IPS-15b (cell line): ENCODE measurements at regions not wholly inside any gene's neighbourhood (a gene's known extent, or its start where the extent isn't known, plus 50 kb on each side); places are given as distances from the start of the nearest gene placed in this dataset.

Source experiments
- H3K27me3 ChIP-seq: one replicate; pipeline ENCODE4 v1.6.1; 2013; ENCODE audit warnings: low read length; ENCODE audit not compliant: control insufficient read depth, insufficient read depth
- H3K36me3 ChIP-seq: one replicate; pipeline ENCODE4 v1.6.1; 2013; ENCODE audit warnings: low read length; ENCODE audit not compliant: control insufficient read depth, insufficient read depth
- H3K4me1 ChIP-seq: one replicate; pipeline ENCODE4 v1.6.1; 2013; ENCODE audit warnings: mild to moderate bottlenecking, low read length; ENCODE audit not compliant: control insufficient read depth, insufficient read depth
- H3K4me3 ChIP-seq: one replicate; pipeline ENCODE4 v1.5.1; 2013; ENCODE audit warnings: low read depth, low read length
- H3K9ac ChIP-seq: one replicate; pipeline ENCODE4 v1.6.1; 2013; ENCODE audit warnings: low read depth, mild to moderate bottlenecking, low read length
- H3K9me3 ChIP-seq: one replicate; pipeline ENCODE4 v1.6.1; 2013; ENCODE audit warnings: mild to moderate bottlenecking, low read length; ENCODE audit not compliant: control insufficient read depth, insufficient read depth

DNA sequence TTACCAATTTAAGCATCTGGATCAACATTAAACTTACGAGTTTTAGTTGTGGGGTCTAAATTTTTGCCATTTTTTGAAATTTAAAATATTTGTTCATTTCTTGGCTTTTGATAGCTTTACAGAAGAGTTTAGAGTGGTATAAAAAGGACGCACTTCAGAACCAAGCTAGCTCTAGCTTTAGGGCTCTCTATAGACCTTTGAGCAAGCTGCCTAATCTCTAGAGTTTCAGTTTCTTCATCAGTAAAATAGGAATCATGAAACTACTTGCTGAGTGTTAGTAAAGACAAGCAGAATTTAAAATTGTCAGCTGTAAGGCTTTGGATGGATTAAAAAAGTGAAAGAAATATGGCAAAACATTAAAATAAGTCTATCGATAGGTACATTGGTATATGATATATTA, 266.5 kb downstream of the IPMK start:
- no peak overlapping the region for H3K4me3 ChIP-seq
- no peaks in the 10 kb centered on the region for H3K9me3 ChIP-seq
- no peaks in the 10 kb centered on the region for H3K27me3 ChIP-seq
- no peak overlapping the region for H3K9ac ChIP-seq
- no peaks in the 10 kb centered on the region for H3K36me3 ChIP-seq
- H3K4me1 ChIP-seq = no peaks in the 10 kb centered on the region

DNA sequence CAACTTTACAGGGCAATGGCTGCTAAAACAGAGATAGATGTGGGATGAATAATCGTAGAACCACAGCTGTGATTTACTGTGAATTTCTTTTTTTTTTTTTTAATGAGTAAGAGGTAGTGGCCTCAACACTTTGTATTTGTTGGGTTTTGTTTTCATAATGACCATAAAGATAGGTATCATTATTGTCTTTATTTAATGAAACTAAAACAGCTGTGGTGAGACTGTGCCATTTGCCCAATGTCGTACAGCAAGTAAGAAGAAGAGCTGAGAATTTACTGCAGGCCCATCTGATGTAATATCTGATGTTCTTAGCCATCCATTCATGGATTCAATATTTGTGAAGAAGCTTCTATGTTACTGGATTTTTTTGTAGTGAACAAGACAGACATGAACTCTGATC, 271.2 kb downstream of the IPMK start:
- Histone ChIP-seq H3K9me3 (no peaks in the 10 kb centered on the region), H3K27me3 (no peaks in the 10 kb centered on the region), H3K4me3 (no peak overlapping the region), H3K36me3 (no peaks in the 10 kb centered on the region), H3K9ac (no peak overlapping the region), H3K4me1 (peaks cover 2% of the 10 kb centered on the region)

DNA sequence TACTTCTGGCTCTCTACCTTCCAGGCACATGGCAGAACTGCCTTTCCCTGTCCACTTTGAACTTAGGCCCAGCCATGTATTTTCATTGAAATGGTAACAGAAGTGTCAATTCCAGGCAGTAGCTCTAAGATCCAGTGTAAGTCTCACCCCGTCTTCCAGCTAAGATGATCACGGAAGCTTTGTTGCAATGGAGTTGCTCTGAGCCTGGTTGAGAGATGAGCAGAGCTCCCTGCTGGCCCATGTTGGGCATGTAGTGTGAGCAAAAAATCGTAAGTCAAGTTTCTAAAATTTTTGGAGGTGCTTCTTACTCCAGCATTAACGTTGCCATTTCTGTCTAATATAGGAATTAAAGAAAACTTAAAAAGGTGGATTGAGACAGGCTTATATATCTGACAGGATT, 274.4 kb downstream of the IPMK start:
- H3K27me3 ChIP-seq = no peaks in the 10 kb centered on the region
- no peaks in the 10 kb centered on the region for H3K36me3 ChIP-seq
- H3K9ac ChIP-seq = no peak overlapping the region
- no peaks in the 10 kb centered on the region for H3K9me3 ChIP-seq
- peaks cover 2% of the 10 kb centered on the region for H3K4me1 ChIP-seq
- H3K4me3 ChIP-seq = no peak overlapping the region

DNA sequence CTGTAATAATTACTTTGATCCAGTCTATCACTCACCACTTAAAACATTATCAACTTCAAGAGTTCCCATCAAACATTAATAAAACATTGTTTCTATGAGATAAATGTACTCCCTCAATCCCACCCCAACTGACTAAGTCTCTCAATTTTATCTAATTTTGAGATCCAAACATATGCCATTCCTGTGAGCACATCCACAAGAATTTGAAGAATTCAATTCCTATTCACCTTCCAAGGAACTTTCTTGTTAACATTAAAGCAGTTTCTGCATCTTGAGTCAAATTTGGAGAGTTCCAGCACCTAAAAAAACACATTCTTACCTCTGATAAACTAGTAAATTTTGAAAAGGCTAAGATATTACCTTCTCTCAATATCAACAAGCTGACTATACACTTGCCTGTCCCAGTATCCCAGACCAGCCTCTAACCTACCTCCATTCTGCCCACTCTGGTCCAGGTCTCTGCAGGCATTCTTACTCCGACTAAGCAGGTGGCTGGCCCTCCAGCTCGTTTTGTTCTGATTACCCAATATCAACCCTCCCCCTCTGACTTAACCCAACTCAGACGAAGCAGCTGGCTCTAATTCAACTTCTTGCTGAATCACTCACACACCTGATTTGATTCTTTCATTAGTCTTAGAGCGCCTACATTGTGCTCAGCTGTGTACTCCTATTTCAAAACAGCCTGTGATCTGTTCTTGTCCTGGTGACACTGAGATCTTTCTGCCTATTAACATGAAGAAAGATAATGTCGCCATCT, 275.2 kb downstream of the IPMK start:
- no peak overlapping the region for H3K9ac ChIP-seq
- peaks cover 2% of the 10 kb centered on the region for H3K4me1 ChIP-seq
- H3K9me3 ChIP-seq = no peaks in the 10 kb centered on the region
- H3K4me3 ChIP-seq = no peak overlapping the region
- no peaks in the 10 kb centered on the region for H3K27me3 ChIP-seq
- H3K36me3 ChIP-seq = no peaks in the 10 kb centered on the region

DNA sequence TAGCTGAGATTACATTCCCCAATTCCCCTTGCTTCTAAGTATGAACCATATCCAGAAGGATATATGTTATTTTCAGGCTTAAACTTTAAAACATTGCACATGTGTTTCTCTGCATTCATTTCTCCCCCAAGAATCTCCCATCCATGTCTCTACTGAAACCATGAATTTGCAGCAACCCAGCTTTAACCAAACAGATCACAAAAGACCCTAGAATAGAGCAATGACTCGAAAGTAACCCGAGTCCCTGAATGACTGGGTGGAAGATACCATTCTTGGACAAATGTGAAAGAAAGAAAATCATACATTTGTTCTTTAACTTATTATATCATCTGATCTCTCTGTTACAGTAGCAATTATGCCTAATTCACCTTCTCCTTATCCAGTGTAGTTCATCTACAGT, 278.7 kb downstream of the IPMK start:
- H3K9me3 ChIP-seq = no peaks in the 10 kb centered on the region
- no peaks in the 10 kb centered on the region for H3K36me3 ChIP-seq

DNA sequence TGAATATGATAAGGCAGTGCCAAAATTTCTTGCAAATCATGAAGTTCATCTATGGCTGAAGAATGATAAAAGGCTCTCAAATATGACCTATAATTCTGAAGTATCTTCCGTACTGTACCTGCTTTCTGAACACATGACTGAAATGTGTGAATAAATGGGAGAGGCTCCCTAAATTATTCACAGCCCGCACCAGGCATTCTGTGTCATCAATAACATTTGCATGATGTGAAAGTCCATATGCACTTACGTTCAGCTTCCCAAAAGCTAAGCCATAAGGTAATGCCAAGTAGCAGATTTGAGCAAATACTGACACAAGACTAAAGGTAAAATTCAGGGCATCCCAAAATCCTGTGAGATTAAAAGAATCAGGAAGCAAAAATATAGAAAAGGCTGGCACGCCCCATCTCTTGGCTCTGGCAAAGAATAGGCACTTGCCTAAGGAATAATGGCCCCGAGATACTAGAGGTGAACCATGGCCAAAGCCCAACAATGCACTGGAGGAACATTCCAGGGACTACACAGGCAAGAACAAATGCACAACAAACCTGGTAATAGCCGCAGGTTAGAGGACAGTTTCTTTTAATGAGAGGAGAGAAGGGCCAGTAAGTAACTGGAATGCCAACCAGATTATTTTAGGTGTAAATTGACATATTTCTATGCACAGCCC, 280.5 kb downstream of the IPMK start:
- no peaks in the 10 kb centered on the region for H3K27me3 ChIP-seq
- no peaks in the 10 kb centered on the region for H3K4me1 ChIP-seq
- H3K9me3 ChIP-seq = no peaks in the 10 kb centered on the region
- no peak overlapping the region for H3K9ac ChIP-seq
- H3K4me3 ChIP-seq = no peak overlapping the region
- H3K36me3 ChIP-seq = no peaks in the 10 kb centered on the region

More for the DNA sequence above, 278.7 kb downstream of the IPMK start:
- Histone ChIP-seq H3K9ac (no peak overlapping the region), H3K27me3 (no peaks in the 10 kb centered on the region), H3K4me1 (peaks cover 2% of the 10 kb centered on the region), H3K4me3 (no peak overlapping the region)

DNA sequence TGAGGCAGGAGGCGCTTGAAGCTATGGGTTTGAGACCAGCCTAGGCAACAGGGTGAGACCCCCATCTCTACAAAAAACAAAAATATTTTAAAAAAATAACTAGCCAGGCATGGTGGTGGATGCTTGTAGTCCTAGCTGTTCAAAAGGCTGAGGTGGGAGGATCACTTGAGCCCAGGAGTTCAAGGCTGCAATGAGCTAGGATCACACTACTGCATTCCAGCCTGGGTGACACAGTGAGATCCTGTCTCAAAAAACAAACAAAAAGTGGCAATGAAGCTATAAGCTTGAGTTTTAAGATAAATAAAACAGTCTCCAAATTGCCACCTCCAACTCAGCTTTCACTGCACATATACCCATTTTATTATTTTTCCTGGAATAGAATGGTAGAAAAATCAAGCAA, 281.3 kb downstream of the IPMK start:
- Histone ChIP-seq H3K4me3 (no peak overlapping the region), H3K4me1 (no peaks in the 10 kb centered on the region), H3K9me3 (no peaks in the 10 kb centered on the region), H3K27me3 (no peaks in the 10 kb centered on the region), H3K36me3 (no peaks in the 10 kb centered on the region), H3K9ac (no peak overlapping the region)

DNA sequence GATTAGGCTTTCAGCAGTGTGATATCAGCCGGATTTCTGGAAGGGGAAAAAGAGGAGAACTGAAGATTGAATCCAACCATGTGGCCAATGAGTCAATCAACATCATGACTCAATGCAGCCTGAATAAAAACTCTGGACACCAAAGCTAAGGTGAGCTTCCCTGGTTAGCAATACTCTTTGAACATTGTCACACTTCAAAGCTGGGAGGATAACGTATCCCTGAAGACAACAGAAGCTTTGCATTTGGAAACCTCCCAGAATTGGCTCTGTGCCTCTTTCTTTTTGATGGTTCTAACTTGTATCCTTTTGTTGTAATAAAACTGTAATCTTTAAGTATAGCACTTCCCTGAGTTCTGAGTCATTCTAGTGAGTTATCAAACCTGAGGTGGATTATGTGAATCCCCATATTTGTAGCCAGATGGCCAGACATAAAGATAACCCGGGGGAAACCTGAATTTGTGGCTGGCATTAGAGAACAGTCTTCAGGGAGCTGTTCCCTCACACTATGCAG, 284.4 kb downstream of the IPMK start:
- no peak overlapping the region for H3K4me3 ChIP-seq
- no peaks in the 10 kb centered on the region for H3K9me3 ChIP-seq
- no peaks in the 10 kb centered on the region for H3K36me3 ChIP-seq
- H3K9ac ChIP-seq = no peak overlapping the region
- no peaks in the 10 kb centered on the region for H3K4me1 ChIP-seq
- H3K27me3 ChIP-seq = no peaks in the 10 kb centered on the region

DNA sequence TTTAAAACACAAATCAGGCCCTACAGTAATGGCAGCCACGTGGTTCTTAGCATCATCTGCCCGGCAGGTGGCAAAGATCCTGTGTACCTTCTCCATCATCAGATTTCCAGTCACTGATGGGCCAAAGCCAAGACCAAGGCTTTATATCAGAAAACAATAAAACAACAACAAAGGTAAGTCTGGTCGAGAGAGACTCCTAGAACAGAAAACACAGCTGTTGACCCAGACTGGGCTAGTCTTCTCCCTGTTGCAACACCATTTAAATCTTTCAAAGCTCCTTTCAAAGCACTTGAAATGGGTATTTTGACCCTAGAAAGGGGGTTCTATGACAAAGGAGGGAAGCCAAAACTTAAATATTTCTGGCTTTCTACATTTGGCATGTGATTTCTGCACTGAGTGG, 285.6 kb downstream of the IPMK start:
- no peaks in the 10 kb centered on the region for H3K9me3 ChIP-seq
- no peaks in the 10 kb centered on the region for H3K36me3 ChIP-seq
- no peaks in the 10 kb centered on the region for H3K27me3 ChIP-seq
- H3K9ac ChIP-seq = no peak overlapping the region
- no peak overlapping the region for H3K4me3 ChIP-seq
- no peaks in the 10 kb centered on the region for H3K4me1 ChIP-seq

DNA sequence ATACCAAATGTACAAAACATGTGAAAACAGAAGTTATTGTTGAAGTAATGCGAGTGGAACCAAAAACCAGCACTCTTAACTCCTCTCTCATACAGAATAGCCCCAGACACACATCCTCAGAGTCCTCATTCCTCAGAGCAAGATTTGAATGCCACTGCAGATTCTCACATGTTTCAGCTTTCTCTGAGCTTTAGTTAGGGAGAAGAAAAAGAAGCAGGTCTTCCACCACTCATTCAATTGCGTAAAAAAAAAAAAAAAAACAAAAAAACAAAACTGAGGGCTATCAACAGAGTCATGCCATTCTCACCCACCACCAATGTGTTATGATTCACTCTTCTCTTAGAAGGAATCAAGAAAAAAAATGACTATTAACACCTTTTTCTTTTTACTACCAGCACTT, 287.7 kb downstream of the IPMK start:
- no peak overlapping the region for H3K9ac ChIP-seq
- no peaks in the 10 kb centered on the region for H3K36me3 ChIP-seq
- no peaks in the 10 kb centered on the region for H3K4me1 ChIP-seq
- H3K4me3 ChIP-seq = no peak overlapping the region
- H3K27me3 ChIP-seq = no peaks in the 10 kb centered on the region
- no peaks in the 10 kb centered on the region for H3K9me3 ChIP-seq

DNA sequence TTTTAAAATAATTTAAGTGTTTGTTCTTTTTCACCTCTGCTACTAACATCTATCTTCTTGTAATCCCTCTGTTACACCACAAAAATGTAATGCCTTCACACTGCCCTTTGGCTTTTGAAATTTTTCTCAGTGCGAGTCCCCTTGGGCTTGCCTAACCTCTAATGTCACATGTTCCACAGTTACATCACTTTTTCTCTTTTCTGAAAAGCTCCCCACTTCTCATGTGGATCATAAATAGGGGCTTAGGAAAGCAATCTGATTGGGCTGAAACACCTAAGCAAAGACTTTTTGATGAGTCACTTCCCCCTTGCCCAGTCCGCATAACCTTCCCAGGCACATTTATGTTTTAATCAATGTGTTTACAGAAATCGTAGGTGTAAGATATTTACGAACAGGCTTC, 288.2 kb downstream of the IPMK start:
- Histone ChIP-seq H3K36me3 (no peaks in the 10 kb centered on the region), H3K4me1 (no peaks in the 10 kb centered on the region), H3K4me3 (no peak overlapping the region), H3K27me3 (no peaks in the 10 kb centered on the region), H3K9me3 (no peaks in the 10 kb centered on the region), H3K9ac (no peak overlapping the region)

DNA sequence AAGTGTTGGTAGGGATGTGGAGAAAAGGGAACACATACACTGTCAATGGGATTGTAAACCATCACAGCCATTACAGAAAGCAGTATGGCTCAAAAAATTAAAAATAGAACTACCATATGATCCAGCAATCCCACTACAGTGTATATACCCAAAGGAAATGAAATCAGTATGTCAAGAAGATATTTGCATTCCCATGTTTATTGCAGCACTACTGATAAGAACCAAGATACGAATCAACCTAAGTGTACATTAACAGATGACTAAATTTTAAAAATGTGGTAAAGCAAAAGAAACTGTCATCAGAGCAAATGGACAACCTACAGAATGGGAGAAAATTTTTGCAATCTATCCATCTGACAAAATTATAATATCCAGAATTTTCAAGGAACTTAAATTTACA, 290.4 kb downstream of the IPMK start:
- no peaks in the 10 kb centered on the region for H3K36me3 ChIP-seq
- H3K9ac ChIP-seq = no peak overlapping the region
- H3K4me3 ChIP-seq = no peak overlapping the region
- no peaks in the 10 kb centered on the region for H3K4me1 ChIP-seq
- no peaks in the 10 kb centered on the region for H3K9me3 ChIP-seq
- H3K27me3 ChIP-seq = no peaks in the 10 kb centered on the region
